Ovary (tissue), 7 donors: ENCODE measurements at regions not wholly inside any gene's neighbourhood (a gene's known extent, or its start where the extent isn't known, plus 50 kb on each side); places are given as distances from the start of the nearest gene placed in this dataset.

ENCODE experiments used
- DNase-seq, 5 donors: peaks; one replicate each; pipeline ENCODE4 v3.0.0-alpha.2; 2019 to 2020
- H3K27ac ChIP-seq, 2 donors: fragments of 200-600 bp; one replicate each; pipeline versions ENCODE4 v1.5.1 to v1.8.0; 2019 to 2022
- H3K27me3 ChIP-seq: fragments of 200-600 bp; one replicate; pipeline ENCODE4 v1.8.0; 2022
- H3K36me3 ChIP-seq: fragments of 200-600 bp; sonication (generic); one replicate; pipeline ENCODE4 v1.5.1; 2019
- H3K4me1 ChIP-seq: one replicate; pipeline ENCODE4 v1.8.1; 2013; ENCODE audit warnings: mild to moderate bottlenecking, moderate library complexity; ENCODE audit not compliant: insufficient read depth
- H3K4me3 ChIP-seq: fragments of 200-600 bp; sonication (generic); one replicate; pipeline ENCODE4 v1.5.1; 2017
- H3K9me3 ChIP-seq, 2 donors: fragments of 200-600 bp in 1 of 2; sonication (generic) in 1 of 2; one replicate each; pipeline versions ENCODE4 v1.5.1 to v1.8.1; 2013 to 2019; ENCODE audit warnings: mild to moderate bottlenecking in 1 of 2, moderate library complexity in 1 of 2
- EP300 ChIP-seq: sonication (generic); formaldehyde crosslinking; IDR thresholded peaks from one replicate; pipeline ENCODE4 v1.6.1; 2017; ENCODE audit warnings: antibody characterized with exemption
- POLR2A ChIP-seq: fragments of 450-650 bp; IDR thresholded peaks from one replicate; pipeline ENCODE4 v1.6.1; 2017; ENCODE audit warnings: antibody characterized with exemption, mild to moderate bottlenecking, moderate library complexity
- WGBS, 3 donors: extraction: QIAGEN DNeasy Blood & Tissue Kit in 1 of 3; methylation state at CpG; one replicate each; pipeline versions ENCODE4 v1.1.5 to v1.1.7; 2013 to 2017; 5-methylcytosine and 5-hydroxymethylcytosine counted together
- intact Hi-C, 4 donors: fragments of 100-400 bp; cut with DNase I; formaldehyde crosslinking; loops; one replicate each; pipeline versions ENCODE4 v1.11.0 to v1.15.1; 2022 to 2023
- TF ChIP-seq, protein P1 (sequence below), 3 donors: fragments of 450-650 bp in 2 of 3; fragments of 200-600 bp in 1 of 3; IDR thresholded peaks; one replicate each; pipeline versions ENCODE4 v1.5.1 to v1.8.0; 2016 to 2022; ENCODE audit warnings: antibody characterized with exemption in 3 of 3, mild to moderate bottlenecking in 1 of 3
- donor health status: DM: no; HTN: no; CAD: no; lungs with moderate emphysema.
- donor health status: DM: no; HTN: no; CAD: no.
- donor health status: Bipolar disorder and iron deficiency.
- donor health status: DM: no; HTN: no; CAD: no.
- donor health status: DM: yes; HTN: yes; CAD: no.

DNA sequence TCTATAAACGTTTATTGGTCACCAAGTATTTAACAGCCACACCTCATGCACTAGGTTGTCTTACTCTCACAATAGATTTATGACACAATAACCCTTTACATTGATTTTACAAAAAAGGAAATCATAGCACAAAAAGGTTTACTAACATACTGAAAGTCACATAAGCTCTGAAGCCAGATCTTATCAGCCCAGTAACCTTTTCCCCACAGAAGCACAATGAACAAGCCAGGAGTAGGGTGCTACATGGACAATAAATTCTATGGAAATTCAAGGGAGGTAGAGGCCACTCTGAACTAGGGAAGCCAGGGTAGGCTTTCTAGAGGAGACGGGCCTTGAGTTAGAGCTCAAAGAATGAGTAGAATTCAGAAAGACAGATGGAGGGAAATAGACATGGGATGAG is 633.5 kb upstream of the CADM1 start:
- no peaks in the 10 kb centered on the region for H3K4me1 ChIP-seq
- H3K4me3 ChIP-seq: no peak overlapping the region
- H3K36me3 ChIP-seq: no peaks in the 10 kb centered on the region
- intact Hi-C loops: no loop called here
- no peaks in the 10 kb centered on the region for H3K9me3 ChIP-seq
- no peak for TF ChIP-seq POLR2A
- TF ChIP-seq, protein P1, sequence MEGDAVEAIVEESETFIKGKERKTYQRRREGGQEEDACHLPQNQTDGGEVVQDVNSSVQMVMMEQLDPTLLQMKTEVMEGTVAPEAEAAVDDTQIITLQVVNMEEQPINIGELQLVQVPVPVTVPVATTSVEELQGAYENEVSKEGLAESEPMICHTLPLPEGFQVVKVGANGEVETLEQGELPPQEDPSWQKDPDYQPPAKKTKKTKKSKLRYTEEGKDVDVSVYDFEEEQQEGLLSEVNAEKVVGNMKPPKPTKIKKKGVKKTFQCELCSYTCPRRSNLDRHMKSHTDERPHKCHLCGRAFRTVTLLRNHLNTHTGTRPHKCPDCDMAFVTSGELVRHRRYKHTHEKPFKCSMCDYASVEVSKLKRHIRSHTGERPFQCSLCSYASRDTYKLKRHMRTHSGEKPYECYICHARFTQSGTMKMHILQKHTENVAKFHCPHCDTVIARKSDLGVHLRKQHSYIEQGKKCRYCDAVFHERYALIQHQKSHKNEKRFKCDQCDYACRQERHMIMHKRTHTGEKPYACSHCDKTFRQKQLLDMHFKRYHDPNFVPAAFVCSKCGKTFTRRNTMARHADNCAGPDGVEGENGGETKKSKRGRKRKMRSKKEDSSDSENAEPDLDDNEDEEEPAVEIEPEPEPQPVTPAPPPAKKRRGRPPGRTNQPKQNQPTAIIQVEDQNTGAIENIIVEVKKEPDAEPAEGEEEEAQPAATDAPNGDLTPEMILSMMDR (IDR thresholded peaks at IDR 0.05): no peak
- TF ChIP-seq EP300: no peak
- DNase-seq: no peak
- 52 to 59% (median 57%) methylated on average over 2 of the region's 2 CpGs for WGBS, 3 donors
- H3K27ac ChIP-seq: no peak overlapping the region
- H3K27me3 ChIP-seq: no peaks in the 10 kb centered on the region

DNA sequence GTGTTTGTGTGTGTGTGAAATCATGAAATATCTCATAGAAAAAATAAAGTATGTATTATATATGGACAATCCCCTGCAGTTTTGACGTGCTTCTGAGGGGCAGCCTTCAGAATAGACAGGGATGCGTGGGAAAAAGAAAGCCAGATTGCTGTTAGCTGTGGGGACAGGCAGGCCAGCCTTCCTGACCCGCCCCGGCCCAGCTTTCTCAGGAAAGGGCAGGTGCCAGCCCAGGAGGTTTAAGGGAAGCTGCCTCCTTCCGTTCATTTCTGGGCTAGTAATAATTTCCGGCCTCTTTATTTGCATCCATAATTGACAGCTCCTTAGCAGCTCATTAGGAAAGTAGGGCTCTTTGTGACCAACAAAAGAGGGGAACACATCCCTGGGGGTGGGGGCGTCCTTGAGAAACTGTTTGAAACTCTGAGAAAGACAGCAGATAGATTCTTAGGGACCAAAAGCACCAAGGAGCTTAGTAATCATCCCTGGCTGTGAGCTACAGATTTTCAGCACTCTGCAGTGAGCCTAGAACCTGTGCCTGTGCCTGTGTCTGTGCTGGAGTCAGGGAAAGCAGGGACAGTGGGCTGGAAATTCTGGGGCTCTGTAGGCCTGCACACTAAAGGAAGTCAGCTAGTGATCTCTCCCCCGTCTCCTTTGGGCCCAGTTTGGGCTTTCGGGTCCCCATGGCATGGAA is 632.9 kb upstream of the CADM1 start:
- TF ChIP-seq EP300: no peak
- no peak for TF ChIP-seq POLR2A
- TF ChIP-seq, protein P1 (IDR thresholded peaks at IDR 0.05): no peak
- WGBS, 3 donors: 73 to 82% (median 78%) methylated on average over 9 of the region's 9 CpGs

DNA sequence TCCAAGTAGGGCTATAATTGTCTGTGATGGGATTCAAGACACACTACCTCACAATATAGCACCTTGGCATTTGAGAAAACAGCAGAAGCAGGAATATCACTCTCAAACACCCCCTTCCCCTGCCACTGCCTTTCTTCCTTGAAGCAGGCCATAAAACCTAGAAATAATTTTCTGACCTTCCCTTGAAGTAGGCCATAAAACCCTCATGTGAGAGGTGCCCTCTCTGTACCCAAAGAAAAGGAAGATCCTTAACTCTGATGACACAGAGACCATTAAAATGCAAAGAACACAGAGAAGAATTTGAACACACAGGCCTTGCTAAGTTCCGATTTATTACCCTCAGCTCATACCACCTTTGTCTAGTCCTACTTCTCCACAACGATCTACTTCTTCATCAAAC is 631.7 kb upstream of the CADM1 start:
- H3K27me3 ChIP-seq: no peaks in the 10 kb centered on the region
- WGBS, 3 donors: 74 to 80% (median 76%) methylated on average over 2 of the region's 2 CpGs
- H3K9me3 ChIP-seq: no peaks in the 10 kb centered on the region
- no peak overlapping the region for H3K27ac ChIP-seq
- intact Hi-C loops: no loop called here
- DNase-seq: no peak
- H3K4me1 ChIP-seq: no peaks in the 10 kb centered on the region
- H3K36me3 ChIP-seq: no peaks in the 10 kb centered on the region
- no peak overlapping the region for H3K4me3 ChIP-seq
- TF ChIP-seq, protein P1 (IDR thresholded peaks at IDR 0.05): no peak
- no peak for TF ChIP-seq EP300
- TF ChIP-seq POLR2A: no peak

More for the DNA sequence above, 632.9 kb upstream of the CADM1 start:
- Histone ChIP-seq H3K4me3 (no peak overlapping the region), H3K9me3 (no peaks in the 10 kb centered on the region), H3K27me3 (no peaks in the 10 kb centered on the region), H3K27ac (no peak overlapping the region), H3K4me1 (no peaks in the 10 kb centered on the region), H3K36me3 (no peaks in the 10 kb centered on the region)
- intact Hi-C loops: no loop called here
- DNase-seq: no peak

DNA sequence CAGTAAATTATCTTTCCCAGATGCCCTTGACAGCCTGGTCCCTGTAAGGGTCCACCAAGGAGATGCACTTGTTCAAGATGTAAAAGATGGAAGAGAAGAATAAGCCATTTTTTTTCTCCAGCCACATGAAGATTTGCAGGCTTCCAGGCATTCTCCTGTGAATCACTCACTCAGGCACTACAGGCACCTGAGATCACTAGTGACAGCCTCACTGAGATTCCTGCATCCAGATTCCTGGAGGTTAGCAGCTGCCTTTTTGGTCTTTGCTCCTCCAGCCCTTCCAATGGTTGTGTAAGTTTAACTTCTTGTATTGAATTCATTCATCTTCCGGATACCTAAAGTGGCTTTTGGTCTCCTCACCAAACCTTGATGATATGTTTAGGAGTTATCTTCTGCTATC is 630.2 kb upstream of the CADM1 start:
- TF ChIP-seq, protein P1 (IDR thresholded peaks at IDR 0.05): no peak
- TF ChIP-seq EP300 (no peak), POLR2A (no peak)
- Histone ChIP-seq H3K9me3 (no peaks in the 10 kb centered on the region), H3K4me3 (no peak overlapping the region), H3K4me1 (no peaks in the 10 kb centered on the region), H3K36me3 (no peaks in the 10 kb centered on the region), H3K27ac (no peak overlapping the region), H3K27me3 (no peaks in the 10 kb centered on the region)
- 96 to 100% (median 100%) methylated on average over 1 of the region's 1 CpG for WGBS, 3 donors
- intact Hi-C loops: no loop called here
- no peak for DNase-seq
